ENCODE measurements at regions not wholly inside any gene's neighbourhood (a gene's known extent, or its start where the extent isn't known, plus 50 kb on each side); places are given as distances from the start of the nearest gene placed in this dataset.

GRCh38 chr14:42293180-42293579 lies 686.5 kb downstream of the LRFN5 start:
- peaks cover 42 to 86% (median 66%) of the 10 kb centered on the region in 11 experiments for H3K9me3 ChIP-seq (replicated peaks in 1 of 11)
- H3K27ac ChIP-seq, result peak overlapping the region in 2 of 11 experiments; percentile 47 to 48; a peak in 4 of 22 replicates
- H3K4me1 ChIP-seq, result peaks cover 4 to 14% (median 9%) of the 10 kb centered on the region in 10 experiments; a peak in 16 of 20 replicates
- TF ChIP-seq Cebpa-rat (IDR thresholded peaks at IDR 0.05), result no peak
- no peak overlapping the region; a peak in 1 of 22 replicates for H3K4me2 ChIP-seq
- no peaks in the 10 kb centered on the region for H3K27me3 ChIP-seq
- H4K20me1 ChIP-seq, result no peaks in the 10 kb centered on the region
- H3K4me3 ChIP-seq, result no peak overlapping the region
- H3K9ac ChIP-seq, result no peak overlapping the region
- peaks cover 0 to 5% (median 0%) of the 10 kb centered on the region in 11 experiments; a peak in 2 of 22 replicates for H3K36me3 ChIP-seq

DNA sequence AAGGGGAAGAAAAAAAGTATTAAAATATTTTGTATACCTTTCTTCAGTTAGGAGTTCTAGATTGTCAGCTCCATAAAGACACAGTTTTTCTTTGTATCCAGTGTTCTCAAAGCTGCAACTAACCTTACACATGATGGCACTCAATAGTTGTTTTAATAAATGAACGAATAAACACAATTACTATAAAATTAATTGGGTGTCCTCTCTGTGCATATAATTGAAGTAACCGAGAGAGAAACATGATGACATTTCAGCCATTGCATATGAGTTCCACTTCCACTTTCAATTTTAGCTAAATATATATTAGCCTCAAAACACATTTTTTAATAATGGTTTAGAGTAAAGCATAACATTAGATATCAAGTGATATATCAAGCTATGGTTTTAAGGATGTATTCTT lies 671.2 kb downstream of the LRFN5 start:
- no peak overlapping the region for H3K4me3 ChIP-seq
- H3K36me3 ChIP-seq, result no peaks in the 10 kb centered on the region
- no peak overlapping the region for H3K9ac ChIP-seq
- H3K9me3 ChIP-seq (replicated peaks in 1 of 11), result peaks cover 8 to 43% (median 28%) of the 10 kb centered on the region in 11 experiments; a peak in 20 of 22 replicates
- no peaks in the 10 kb centered on the region for H3K27me3 ChIP-seq
- no peaks in the 10 kb centered on the region for H4K20me1 ChIP-seq
- TF ChIP-seq Cebpa-rat (IDR thresholded peaks at IDR 0.05), result no peak
- peak overlapping the region in 1 of 11 experiments; percentile 15; a peak in 2 of 22 replicates for H3K27ac ChIP-seq
- peaks cover 0 to 7% (median 0%) of the 10 kb centered on the region in 10 experiments; a peak in 5 of 20 replicates for H3K4me1 ChIP-seq
- H3K4me2 ChIP-seq, result peak overlapping the region in 6 of 11 experiments; percentile 4 to 68 (median 28); a peak in 7 of 22 replicates

- Histone ChIP-seq H4K20me1 (no peaks in the 10 kb centered on the region), H3K9ac (no peak overlapping the region), H3K9me3 (replicated peaks in 1 of 11) (peaks cover 6 to 22% (median 12%) of the 10 kb centered on the region in 11 experiments; a peak in 15 of 22 replicates), H3K4me2 (no peak overlapping the region), H3K36me3 (no peaks in the 10 kb centered on the region), H3K4me1 (no peaks in the 10 kb centered on the region), H3K27ac (no peak overlapping the region), H3K4me3 (no peak overlapping the region), H3K27me3 (no peaks in the 10 kb centered on the region)
- no peak for TF ChIP-seq Cebpa-rat (IDR thresholded peaks at IDR 0.05)
Observed at GRCh38 chr14:42269234-42269633, 662.6 kb downstream of the LRFN5 start.

GRCh38 chr14:42248131-42248530 lies 641.5 kb downstream of the LRFN5 start:
- H3K4me3 ChIP-seq, result no peak overlapping the region
- no peak overlapping the region for H3K9ac ChIP-seq
- no peak overlapping the region for H3K4me2 ChIP-seq
- H3K4me1 ChIP-seq, result no peaks in the 10 kb centered on the region
- TF ChIP-seq Cebpa-rat (IDR thresholded peaks at IDR 0.05), result no peak
- no peak overlapping the region for H3K27ac ChIP-seq
- peaks cover 0 to 17% (median 9%) of the 10 kb centered on the region in 11 experiments; a peak in 12 of 22 replicates for H3K9me3 ChIP-seq (replicated peaks in 1 of 11)
- H4K20me1 ChIP-seq, result no peaks in the 10 kb centered on the region
- H3K27me3 ChIP-seq, result no peaks in the 10 kb centered on the region
- no peaks in the 10 kb centered on the region for H3K36me3 ChIP-seq

DNA sequence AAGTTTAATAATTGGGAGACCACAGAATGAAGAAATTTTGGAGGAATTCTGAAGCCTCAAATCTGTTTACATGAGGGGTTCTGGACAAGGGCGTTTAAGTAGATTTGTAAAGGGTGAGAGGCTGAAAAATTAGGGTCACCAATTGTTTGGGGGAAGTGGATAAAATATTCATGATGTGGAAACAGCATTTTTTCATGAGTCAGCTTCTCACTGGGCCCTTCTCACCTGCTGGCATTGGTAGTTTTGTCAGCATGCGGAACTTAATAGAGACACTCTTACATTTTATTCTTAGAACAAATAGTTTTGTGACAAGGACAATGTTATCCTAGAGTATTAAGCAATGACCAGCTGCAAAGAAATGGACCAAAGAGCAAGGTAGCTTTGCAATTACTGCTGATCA lies 634.4 kb downstream of the LRFN5 start:
- H3K4me2 ChIP-seq, result no peak overlapping the region
- no peak for TF ChIP-seq Cebpa-rat (IDR thresholded peaks at IDR 0.05)
- no peaks in the 10 kb centered on the region for H3K27me3 ChIP-seq
- H3K4me1 ChIP-seq, result no peaks in the 10 kb centered on the region
- H3K27ac ChIP-seq, result no peak overlapping the region
- peaks cover 8 to 33% (median 23%) of the 10 kb centered on the region in 11 experiments; a peak in 21 of 22 replicates for H3K9me3 ChIP-seq (replicated peaks in 1 of 11)
- no peaks in the 10 kb centered on the region for H3K36me3 ChIP-seq
- H3K9ac ChIP-seq, result no peak overlapping the region
- no peaks in the 10 kb centered on the region for H4K20me1 ChIP-seq
- H3K4me3 ChIP-seq, result no peak overlapping the region

DNA sequence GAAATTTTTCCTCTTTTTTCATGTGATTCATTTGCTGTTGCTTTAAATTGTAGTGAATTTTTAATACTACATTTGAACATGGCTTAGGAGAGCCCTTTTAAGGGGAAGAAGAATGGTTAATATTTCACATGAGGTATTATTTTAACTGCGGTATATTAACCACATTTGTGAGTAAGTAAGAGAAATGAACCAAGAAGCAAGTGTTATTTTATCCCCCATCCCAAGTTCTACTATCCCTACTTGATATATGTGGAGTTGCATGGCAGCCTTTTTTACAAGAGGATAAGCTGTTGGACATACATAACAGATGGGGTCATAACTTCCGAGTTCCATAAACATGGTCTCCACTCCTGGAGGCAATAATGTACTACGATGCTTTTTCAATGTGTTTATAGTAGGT lies 623.3 kb downstream of the LRFN5 start:
- no peaks in the 10 kb centered on the region for H4K20me1 ChIP-seq
- no peak for TF ChIP-seq Cebpa-rat (IDR thresholded peaks at IDR 0.05)
- no peak overlapping the region for H3K27ac ChIP-seq
- no peak overlapping the region for H3K9ac ChIP-seq
- no peak overlapping the region for H3K4me3 ChIP-seq
- H3K9me3 ChIP-seq (replicated peaks in 1 of 11), result peaks cover 7 to 19% (median 11%) of the 10 kb centered on the region in 11 experiments; a peak in 9 of 22 replicates
- no peaks in the 10 kb centered on the region for H3K36me3 ChIP-seq
- no peaks in the 10 kb centered on the region for H3K27me3 ChIP-seq
- no peaks in the 10 kb centered on the region for H3K4me1 ChIP-seq
- no peak overlapping the region for H3K4me2 ChIP-seq

GRCh38 chr14:42229294-42229693 lies 622.6 kb downstream of the LRFN5 start:
- no peak for TF ChIP-seq Cebpa-rat (IDR thresholded peaks at IDR 0.05)
- no peaks in the 10 kb centered on the region for H4K20me1 ChIP-seq
- no peak overlapping the region for H3K4me2 ChIP-seq
- no peaks in the 10 kb centered on the region for H3K36me3 ChIP-seq
- peaks cover 5 to 19% (median 11%) of the 10 kb centered on the region in 11 experiments; a peak in 9 of 22 replicates for H3K9me3 ChIP-seq (replicated peaks in 1 of 11)
- no peak overlapping the region for H3K9ac ChIP-seq
- no peaks in the 10 kb centered on the region for H3K27me3 ChIP-seq
- peaks cover 0 to 5% (median 0%) of the 10 kb centered on the region in 10 experiments; a peak in 2 of 20 replicates for H3K4me1 ChIP-seq
- H3K4me3 ChIP-seq, result no peak overlapping the region
- no peak overlapping the region for H3K27ac ChIP-seq

DNA sequence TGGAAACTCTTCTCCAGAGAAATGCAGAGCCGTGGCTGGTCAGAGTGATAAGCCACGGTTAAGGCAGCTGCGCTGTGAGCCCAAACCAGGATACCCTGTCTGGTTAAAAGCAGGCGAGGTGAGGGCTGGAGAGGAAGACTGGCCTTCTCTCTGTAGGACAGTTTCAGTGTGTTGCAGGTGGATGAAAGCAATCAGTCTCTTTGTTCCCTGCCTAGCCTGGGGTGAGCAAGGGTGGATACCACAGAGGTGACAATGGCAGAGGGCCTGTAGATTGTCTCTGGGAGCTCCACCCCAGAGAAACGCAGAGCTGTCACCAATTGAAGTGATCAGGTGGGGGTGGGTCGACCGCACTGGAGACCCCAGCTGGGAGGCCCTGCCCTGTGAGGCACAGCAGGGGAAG lies 621.9 kb downstream of the LRFN5 start:
- H3K4me1 ChIP-seq, result peaks cover 0 to 12% (median 5%) of the 10 kb centered on the region in 10 experiments; a peak in 7 of 20 replicates
- H3K27ac ChIP-seq, result no peak overlapping the region
- no peak overlapping the region for H3K9ac ChIP-seq
- no peak overlapping the region for H3K4me2 ChIP-seq
- H3K9me3 ChIP-seq (replicated peaks in 1 of 11), result peaks cover 5 to 19% (median 11%) of the 10 kb centered on the region in 11 experiments; a peak in 9 of 22 replicates
- H3K36me3 ChIP-seq, result no peaks in the 10 kb centered on the region
- no peaks in the 10 kb centered on the region for H4K20me1 ChIP-seq
- TF ChIP-seq Cebpa-rat (IDR thresholded peaks at IDR 0.05), result no peak
- H3K4me3 ChIP-seq, result no peak overlapping the region
- H3K27me3 ChIP-seq, result no peaks in the 10 kb centered on the region

DNA sequence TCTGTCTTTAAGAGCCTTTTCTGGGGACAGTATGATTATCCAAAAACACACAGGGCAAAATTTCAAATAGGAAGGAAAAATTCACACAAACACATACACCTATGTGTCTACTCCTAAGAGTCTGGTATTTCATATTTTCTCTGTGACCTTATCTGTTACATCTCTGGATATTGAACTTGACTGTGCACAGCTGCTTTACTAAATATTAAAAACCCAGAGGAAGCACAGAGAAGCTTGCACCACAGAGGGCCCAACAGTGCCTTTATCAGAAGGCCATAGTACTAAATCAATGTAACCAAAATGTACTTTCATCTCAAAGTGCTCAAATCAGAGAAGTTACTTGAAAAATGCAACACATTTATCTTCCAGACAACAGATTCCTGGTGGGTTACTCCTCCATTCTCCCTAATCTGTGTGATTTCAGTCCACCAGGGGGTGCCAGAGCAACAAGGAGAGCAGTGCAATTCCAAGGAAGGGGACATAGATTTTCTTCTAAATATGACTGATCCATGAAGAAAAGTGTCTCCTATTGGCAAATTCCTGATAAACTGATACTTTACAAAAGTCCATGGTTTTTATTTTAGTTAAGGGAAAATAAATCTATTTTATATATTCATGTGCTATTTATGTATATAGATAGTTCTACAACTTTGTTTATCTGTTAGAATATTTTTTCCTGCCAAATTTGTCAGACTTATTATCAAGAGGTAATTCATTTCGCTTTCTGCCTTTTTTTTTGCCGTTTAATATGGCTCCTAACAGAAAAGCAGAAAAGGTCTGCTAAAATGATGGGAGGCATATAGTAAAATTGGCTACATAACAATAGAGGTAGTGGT lies 617.6 kb downstream of the LRFN5 start:
- Histone ChIP-seq H3K27me3 (no peaks in the 10 kb centered on the region), H3K4me1 (peaks cover 7 to 23% (median 16%) of the 10 kb centered on the region in 10 experiments; a peak in 17 of 20 replicates), H3K4me2 (no peak overlapping the region), H4K20me1 (no peaks in the 10 kb centered on the region), H3K9ac (no peak overlapping the region), H3K9me3 (replicated peaks in 1 of 11) (peaks cover 2 to 16% (median 9%) of the 10 kb centered on the region in 11 experiments; a peak in 9 of 22 replicates), H3K36me3 (no peaks in the 10 kb centered on the region), H3K4me3 (no peak overlapping the region), H3K27ac (no peak overlapping the region; a peak in 1 of 22 replicates)
- TF ChIP-seq Cebpa-rat (IDR thresholded peaks at IDR 0.05), result no peak
